SKM-1 treated with dmso at 0.1 percent for 144 hours (cell line): ENCODE measurements at regions not wholly inside any gene's neighbourhood (a gene's known extent, or its start where the extent isn't known, plus 50 kb on each side); places are given as distances from the start of the nearest gene placed in this dataset.

Experiments used
- DNase-seq: peaks from one replicate; lab custom pipeline; 2025; ENCODE audit not compliant: unreplicated experiment; lab: John Stamatoyannopoulos, UW

DNA sequence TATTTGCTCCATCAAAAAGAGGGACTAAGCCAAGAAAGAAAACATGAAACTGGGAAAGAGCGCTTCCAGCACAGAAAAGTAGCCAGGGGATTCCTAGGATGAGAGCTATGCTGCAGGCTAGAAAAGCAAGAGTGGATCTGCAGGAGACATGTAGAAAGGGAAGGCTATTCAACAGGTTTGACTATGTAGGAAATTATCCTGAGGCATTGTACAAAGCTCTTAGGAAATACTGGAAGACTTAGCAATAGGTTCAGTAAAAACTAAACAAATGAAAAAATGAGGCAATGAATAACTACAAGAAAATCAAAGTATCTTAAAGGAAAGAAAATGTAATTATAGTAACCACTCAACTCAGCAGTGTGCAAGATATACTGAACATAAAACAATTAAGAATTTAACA is 178.7 kb upstream of the FOXN2 start:
- DNase-seq, result no peak

DNA sequence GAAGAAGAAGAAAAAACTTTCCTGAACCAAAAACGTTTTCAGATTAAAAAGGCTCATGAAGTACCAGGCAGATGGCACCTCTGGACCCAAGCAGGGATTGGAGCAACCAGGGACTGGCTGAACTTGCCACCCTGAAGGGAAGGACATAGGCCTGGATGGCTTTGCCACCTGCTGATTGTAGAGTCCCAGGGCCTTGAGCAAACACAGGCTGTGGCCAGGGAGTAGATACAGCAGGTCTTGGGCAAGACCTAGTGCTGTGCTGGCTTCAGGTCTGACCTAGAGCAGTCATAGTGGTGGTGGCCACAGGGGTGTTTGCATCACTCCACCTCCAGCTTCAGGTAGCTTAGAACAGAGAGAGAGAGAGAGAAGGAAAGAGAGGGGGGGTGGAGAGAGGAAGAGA is 176.7 kb upstream of the FOXN2 start:
- DNase-seq, result no peak

DNA sequence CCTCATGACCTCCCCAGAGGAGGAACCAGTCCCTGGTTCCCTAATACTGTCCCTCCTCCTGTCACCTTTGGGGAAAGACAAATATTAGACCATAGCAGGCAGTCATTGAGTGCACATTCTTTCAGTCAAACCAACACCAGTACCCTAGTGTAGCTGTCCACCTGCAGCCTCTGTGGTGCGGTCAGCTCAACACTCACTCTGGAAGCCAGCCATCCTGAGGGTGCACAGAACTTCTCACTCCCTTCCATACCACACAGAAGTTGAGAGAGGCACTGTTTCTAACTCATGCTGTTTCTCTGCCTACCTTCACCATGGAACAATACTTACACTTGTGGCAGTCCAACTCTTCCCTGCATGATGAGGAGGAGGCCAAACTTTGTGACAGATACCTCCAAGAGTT is 175.6 kb upstream of the FOXN2 start:
- no peak for DNase-seq

DNA sequence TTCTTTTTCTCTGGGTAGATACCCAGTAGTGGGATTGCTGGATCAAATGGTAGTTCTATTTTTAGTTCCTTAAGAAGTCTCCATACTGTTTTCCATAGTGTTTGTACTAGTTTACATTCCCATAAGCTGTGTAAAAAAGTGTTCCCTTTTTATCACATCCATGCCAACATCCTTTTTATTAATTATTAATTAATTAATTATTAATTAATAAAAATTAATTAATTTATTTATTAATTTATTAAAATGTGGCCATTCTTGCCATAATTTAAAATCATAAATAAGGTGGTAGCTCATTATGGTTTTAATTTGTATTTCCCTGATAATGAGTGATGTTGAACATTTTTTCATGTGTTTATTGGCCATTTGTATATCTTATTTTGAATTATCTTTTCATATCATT is 173.9 kb upstream of the FOXN2 start:
- DNase-seq, result no peak

DNA sequence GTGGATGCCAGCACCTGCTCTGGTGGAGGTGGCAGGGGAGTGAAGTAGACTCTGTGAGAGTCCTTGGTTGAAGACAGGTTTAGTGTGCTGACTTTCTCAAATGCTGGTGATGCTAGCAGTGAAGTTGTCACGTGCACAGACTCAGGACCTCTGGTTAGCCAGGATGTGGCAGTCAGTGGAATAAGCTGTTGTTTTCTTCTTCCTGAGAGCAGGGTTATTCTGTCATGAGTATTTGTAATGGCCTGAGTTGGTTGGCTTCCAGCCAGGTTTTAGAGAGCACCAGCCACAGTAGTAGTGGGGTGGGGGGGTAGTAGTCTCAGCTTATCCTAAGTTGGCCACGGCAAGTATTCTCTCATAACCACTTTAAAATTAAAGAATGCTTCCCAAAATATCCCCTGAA is 169.7 kb upstream of the FOXN2 start:
- DNase-seq, result no peak

DNA sequence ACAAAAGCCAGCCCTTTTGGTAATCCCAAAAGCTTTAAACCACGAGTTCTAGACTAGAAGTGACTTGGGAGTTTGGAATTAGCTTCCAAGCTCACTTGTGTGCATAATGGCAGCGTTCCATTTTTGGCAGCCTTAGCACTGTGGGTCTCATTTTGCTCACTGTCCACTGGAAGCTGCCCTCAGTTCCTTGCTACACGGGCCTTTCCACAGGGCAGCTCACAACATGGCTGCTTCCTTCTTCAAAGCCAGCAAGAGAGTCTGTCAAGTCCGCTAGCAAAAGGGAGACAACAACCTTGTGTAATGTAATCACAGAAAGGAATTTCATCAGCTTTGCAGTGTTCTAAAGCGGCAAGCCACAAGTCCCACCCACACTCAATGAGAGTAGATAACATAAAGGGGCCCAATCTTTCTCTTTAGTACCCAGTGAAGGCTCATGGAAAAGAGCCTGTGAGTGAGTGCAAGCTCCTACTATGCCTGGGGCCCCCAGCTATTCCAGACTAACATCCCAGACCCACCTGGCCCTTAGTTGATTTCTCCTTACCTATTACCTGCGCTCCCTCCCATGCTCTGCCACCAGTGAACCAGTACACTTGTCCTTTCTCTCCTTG is 168.5 kb upstream of the FOXN2 start:
- DNase-seq, result peak; percentile 76

DNA sequence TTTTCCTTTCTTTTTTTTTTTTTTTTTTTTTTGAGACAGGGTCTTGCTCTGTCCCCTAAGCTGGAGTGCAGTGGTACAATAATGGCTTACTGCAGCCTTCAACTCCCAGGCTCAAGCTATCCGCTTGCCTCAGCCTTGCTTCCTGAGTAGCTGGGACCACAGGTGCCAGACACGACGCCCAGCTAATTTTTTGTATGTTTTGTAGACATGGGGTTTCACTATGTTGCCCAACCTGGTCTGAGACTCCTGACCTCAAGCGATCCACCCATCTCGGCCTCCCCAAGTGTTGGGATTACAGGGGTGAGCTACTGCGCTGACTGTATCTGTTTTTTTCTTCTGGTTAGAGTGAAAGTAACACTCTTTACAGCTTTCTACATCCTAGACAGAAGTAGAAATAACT is 167.9 kb upstream of the FOXN2 start:
- peak; percentile 28 for DNase-seq

DNA sequence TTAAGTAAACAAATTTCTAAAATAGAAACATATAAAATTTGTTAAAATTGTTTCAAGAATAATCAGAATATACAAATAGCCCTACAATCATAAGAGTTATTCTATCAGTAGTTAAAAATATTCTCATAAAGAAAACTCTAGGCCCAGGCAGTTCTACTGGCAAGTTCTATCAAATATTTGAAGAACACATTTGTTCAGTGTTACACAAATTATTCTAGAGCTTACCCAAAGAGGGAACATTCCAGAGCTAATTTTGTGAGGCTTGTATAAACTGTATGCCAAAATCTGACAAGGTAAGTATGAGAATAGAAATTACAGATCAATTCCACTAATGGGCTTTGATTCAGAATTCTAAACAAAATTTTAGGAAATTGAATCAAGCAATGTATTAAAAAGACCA is 166.8 kb upstream of the FOXN2 start:
- no peak for DNase-seq

DNA sequence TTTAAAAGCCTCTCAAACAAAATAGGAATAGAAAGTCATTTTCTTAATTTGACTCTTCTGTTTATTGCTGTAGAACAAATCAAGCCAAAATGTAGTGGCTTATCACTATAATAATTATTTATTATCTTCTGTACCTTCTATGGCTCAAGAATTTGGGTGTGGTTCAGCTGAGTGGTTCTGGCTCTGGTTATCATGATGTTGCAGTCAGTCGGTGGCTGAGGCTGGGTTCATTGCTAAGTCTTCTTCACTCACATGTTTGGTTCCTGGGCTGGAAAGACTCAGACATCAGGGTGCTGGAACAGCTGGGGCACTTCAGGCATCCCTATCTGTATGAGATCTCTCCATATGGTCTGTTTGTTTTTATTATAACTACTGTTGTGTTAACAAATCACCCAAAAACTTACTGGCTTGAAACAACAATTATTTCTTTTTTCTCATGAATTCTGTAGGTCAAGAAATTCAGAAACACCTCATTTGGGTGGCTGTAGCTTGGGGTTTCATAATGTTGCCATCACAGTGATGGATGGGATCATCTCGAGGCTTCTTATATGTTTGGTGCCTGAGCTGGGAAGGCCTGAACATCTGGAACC is 165.5 kb upstream of the FOXN2 start:
- DNase-seq, result no peak

DNA sequence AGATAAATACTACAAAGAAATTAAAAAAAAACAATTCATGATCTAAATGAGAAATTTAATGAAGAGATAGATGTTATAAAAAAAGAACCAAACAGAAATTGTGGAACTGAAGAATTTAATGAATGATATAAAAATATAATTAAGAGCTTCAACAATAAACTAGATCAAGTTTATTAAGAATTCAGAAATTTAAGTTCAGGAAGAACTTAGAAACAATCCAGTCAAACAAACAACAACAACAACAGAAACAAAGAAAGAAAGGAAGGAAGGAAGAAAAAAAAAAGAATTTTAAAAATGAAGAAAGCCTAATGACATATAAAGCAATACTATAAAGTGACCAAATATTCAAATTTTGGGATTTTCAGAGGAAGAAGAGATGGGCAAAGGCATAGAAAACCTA is 157.3 kb upstream of the FOXN2 start:
- no peak for DNase-seq

DNA sequence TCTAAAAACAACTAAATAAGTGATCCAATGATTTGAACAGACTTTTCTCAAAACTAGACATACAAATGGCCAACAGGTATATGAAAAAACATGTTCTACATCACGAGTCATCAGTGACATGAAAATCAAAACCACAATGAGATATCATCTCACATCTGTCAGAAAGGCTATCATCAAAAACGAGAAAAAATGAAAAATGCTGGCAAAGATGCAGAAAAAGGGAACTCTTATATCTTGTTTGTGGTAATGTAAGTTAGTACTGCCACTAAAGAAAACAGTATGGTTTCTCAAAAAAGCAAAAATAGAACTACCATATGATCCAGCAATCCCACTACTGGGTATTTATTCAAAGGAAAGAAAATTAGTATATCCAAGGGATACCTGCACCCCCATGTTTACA is 152.9 kb upstream of the FOXN2 start:
- DNase-seq, result no peak

DNA sequence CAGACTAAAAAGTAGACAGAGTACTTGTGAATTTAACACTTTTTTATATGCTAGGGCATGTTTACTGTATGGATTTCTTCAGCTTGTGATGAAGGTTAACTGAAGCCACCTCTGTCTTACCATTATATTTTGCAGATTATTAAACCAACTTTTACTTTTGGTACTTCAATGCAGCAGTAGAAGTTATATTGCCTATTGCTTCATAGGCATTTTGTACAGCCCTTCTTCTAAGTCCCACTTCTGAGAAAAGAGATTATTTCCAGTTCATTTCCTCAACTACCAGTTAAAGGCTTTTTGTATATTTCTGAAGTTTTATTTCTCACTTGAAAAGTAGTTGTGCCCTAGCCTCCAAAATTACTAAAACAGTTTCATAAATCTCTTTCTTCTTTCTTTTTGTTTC is 151.7 kb upstream of the FOXN2 start:
- no peak for DNase-seq

DNA sequence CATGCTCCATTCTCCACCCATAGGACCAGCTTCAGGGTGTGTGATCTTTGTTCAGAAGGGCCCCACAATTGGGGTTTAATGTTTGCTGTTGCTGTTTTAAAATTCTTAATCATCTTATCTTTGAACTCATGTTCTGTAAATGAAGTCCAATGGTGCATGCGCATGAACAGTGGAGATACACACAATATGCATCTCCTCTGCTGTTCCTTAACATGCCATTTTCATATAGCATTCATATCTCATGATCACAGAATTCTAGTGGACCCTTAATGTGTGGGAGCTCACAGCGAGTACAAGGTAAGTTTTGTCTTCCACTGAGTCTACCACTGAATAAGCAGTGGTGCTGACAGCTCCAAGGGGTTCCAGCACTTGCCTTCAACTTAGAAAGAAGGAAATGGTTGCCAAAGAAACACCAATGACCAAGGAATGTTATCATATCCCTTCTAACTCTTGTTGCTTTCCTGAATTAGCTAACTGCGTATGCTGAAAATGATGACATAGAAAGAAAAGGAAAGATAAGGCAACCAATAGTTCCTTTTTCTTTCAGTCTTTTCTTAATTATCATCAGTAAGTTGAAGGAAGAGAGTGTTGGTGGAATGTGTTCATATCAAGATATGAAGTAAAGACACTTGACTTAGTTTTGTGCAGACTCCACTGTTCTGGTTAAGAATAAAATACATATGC is 149.3 kb upstream of the FOXN2 start:
- DNase-seq, result peak; percentile 54

DNA sequence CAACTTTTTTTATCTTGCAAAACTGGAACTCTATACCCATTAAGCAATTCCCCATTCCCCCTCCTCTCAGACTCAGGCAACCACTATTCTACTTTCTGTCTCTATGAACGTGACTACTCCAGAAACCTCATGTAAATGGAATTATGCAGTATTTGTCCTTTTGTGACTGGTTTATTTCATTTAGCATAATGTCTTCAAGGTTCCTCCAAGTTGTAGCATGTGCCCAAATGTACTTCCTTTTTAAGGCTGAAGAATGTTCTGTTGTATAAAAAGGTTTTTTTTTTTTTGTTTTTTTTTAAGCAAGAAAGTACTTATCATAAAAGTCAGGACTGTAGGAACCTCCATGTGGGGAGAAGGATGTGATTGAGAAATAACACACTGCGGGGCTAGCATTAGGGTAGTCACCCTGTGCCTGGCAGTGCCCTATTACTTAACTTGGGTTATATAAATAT is 145.3 kb upstream of the FOXN2 start:
- peak; percentile 61 for DNase-seq

DNA sequence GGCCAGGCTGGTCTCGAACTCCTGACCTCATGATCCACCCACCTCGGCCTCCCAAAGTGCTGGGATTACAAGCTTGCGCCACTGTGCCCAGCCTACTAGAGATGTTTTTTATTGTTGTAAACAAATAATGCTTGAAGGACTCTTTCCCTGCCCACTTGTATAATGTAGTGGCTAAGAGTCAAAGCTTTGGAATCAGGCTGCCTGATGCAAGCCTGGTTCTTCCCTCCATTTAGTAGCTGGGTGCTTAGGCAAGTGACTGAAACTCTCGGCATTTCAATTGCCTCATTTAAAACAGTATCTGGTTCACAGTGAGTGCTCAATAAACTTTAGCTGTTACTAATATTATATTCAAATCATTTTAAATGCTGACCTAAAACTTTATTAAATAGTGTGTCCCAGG is 144.2 kb upstream of the FOXN2 start:
- DNase-seq, result no peak

DNA sequence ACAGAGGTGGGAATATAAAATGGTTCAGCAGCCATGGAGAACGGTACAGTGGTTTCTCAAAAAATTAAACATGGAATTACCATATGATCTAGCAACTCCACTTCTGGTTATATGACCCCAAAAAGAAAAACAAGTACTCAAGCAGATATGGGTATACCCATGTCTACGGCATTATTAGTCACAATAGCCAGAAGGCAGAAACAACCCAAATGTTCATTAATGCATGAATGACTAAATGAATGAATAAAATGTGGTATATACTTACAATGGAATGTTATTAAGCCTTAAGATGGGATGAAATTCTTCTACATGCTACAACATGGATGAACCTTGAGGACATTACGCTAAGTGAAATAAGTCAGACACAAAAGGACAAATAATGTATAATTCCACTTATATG is 141.3 kb upstream of the FOXN2 start:
- no peak for DNase-seq

DNA sequence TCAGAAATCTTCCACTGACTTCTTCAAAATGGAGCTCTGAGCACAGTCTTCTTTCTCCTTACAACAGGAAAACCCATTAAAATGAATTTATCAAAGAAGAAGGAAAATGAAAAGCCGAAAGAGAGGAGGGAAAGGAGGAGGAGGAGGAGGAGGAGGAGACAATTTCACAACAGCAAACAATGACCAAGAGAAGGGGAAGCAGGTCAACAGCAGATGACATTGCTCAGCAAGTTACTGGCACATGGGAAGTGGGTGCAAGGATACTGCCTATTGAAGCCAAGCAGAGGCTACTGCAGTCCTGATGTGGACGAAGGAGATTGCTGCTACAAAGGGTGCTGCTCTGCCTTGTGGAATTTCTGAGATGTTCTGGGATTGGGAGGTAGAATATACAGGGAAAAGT is 140.0 kb upstream of the FOXN2 start:
- DNase-seq, result peak; percentile 68

DNA sequence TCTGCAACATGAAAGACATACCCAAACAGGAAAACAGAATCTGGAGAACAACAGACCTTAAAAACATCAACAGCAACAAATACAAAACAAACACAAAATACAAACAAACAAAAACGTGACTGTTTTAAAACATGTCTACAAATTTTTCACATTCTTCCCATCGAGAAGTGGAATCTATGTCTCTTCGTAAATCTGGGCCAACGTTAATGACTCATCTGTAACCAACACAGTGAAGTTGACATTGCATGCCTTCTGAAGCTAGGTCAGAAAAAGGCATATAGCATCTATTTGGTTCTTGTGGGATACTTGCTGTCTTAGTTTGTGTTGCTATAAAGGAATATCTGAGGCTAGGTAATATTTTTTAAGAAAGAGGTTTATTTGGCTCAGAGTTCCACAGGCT is 139.2 kb upstream of the FOXN2 start:
- DNase-seq, result no peak

DNA sequence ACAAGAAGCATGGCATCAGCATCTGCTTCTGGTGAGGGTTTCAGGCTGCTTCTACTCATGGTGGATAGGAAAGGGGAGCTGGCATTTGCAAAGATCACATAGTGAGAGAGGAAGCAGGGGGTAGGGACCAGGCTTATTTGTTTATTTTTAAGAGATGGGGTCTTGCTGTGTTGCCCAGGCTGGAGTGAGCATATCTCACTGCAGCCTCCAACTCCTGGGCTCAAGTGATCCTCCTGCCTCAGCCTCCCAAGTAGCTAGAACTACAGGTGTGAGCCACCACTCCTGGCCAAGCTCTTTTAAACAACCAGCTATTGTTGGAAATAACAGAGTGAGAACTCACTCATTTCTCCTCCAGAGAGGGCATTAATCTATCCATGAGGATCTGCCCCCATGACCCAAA is 138.8 kb upstream of the FOXN2 start:
- no peak for DNase-seq

DNA sequence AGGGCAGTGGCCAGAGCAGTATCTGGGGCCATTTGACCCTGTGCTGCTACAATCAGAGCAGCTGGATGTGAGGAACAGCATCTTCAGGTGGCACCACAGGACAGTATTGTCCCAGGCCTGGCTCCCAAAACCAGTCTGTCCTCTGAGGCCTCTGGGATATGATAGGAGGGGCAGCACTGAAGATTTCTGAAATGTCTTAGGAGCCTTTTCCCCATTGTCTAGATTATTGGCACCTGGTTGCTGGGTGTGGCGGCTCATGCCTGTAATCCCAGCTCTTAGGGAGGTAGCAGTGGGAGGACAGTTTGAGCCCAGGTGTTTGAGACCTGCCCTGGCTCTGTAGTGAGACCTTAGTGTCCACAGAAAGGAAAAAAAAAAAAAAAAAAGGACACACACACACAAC is 137.6 kb upstream of the FOXN2 start:
- no peak for DNase-seq

DNA sequence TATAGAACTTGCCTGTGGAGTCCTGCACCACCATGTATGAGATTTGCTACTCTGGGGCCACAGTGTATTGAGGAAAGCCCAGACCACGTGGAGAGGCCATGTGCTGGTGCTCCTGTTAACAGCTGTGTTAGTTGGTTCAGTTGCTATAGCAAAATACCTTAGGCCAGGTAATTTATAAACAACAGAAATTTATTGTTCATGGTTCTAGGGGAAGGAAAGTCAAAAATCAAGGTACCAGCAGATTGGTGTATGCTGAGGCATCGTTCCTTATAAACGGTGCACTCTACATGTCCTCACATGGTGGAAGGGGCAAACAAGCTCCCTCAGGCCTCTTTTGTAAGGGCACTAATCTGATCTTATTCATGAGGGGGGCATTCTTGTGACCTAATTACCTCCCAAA is 135.9 kb upstream of the FOXN2 start:
- DNase-seq, result no peak

DNA sequence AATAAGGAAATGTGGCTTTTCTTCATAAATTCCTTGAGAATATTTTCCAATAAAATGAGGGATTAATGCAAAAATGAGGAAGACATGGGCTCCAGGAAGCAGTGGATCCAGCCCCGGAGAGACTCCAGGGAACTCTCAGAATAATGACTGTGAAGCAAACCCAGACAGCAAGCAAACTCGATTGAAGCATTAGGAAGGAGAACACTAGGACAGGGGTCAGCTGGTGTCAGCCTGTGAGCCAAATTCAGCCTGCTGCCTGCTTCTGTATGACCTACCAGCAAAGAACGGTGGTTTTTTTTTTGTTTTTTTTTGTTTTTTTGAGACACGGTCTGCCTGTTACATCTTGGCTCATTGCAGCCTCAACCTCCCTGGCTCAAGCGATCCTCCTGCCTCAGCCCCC is 133.9 kb upstream of the FOXN2 start:
- DNase-seq, result no peak

DNA sequence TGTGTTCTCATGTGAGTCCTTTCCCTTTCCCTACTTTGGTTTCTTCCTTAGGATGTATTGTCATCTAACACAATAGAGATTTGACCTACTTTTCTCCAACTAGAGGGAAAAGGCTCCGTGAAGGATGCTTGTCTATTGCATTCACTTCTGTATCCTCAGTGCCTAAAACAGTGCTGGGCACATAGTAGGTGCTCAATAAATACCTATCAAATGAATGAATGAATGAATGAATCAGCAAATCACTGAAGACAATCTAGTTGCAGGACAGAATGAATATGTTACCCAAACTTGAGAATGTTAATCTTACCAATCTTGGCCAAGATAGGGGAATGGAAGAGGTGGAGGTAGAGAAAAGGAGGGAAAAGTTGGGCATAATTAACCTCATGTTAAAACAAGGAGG is 131.2 kb upstream of the FOXN2 start:
- DNase-seq, result no peak
